Fibroblast of skin of scalp (primary cell): ENCODE measurements at regions not wholly inside any gene's neighbourhood (a gene's known extent, or its start where the extent isn't known, plus 50 kb on each side); places are given as distances from the start of the nearest gene placed in this dataset.

ENCODE experiments used
- DNase-seq: peaks from one replicate; pipeline ENCODE4 v3.0.0-alpha.2; 2013

GRCh38 chr2:216320852-216321251 is 51.4 kb downstream of the MARCHF4 start:
- DNase-seq, result peak; percentile 20

GRCh38 chr2:216319771-216320170 is 52.5 kb downstream of the MARCHF4 start:
- peak; percentile 85 for DNase-seq

- no peak for DNase-seq
These were observed 53.8 kb downstream of the MARCHF4 start for GRCh38 chr2:216318521-216318874.

GRCh38 chr2:216317831-216318520 is 54.3 kb downstream of the MARCHF4 start:
- no peak for DNase-seq

GRCh38 chr2:216316743-216317142 is 55.5 kb downstream of the MARCHF4 start:
- peak; percentile 78 for DNase-seq

GRCh38 chr2:216315802-216316603 is 56.3 kb downstream of the MARCHF4 start:
- peak; percentile 58 for DNase-seq

GRCh38 chr2:216312441-216312840 is 59.8 kb downstream of the MARCHF4 start:
- DNase-seq, result peak; percentile 32

- peak; percentile 53 for DNase-seq
These were observed 63.7 kb downstream of the MARCHF4 start for GRCh38 chr2:216308576-216308975.

- DNase-seq, result no peak
These were observed 64.8 kb downstream of the MARCHF4 start for GRCh38 chr2:216307496-216307895.

- DNase-seq, result no peak
These were observed 65.4 kb downstream of the MARCHF4 start for GRCh38 chr2:216306868-216307267.

- no peak for DNase-seq
These were observed 66.7 kb downstream of the MARCHF4 start for GRCh38 chr2:216305574-216305973.

GRCh38 chr2:216302981-216303676 is 69.2 kb downstream of the MARCHF4 start:
- peak; percentile 87 for DNase-seq

- no peak for DNase-seq
These were observed 71.4 kb downstream of the MARCHF4 start for GRCh38 chr2:216300906-216301305.

- peak; percentile 44 for DNase-seq
These were observed 72.7 kb downstream of the MARCHF4 start for GRCh38 chr2:216299588-216299987.

GRCh38 chr2:216298719-216299495 is 73.4 kb downstream of the MARCHF4 start:
- DNase-seq, result peak; percentile 88

- DNase-seq, result no peak
These were observed 75.4 kb downstream of the MARCHF4 start for GRCh38 chr2:216296856-216297255.

GRCh38 chr2:216294305-216294704 is 78.0 kb downstream of the MARCHF4 start:
- no peak for DNase-seq

- no peak for DNase-seq
These were observed 78.4 kb downstream of the MARCHF4 start for GRCh38 chr2:216293883-216294282.

GRCh38 chr2:216292886-216293301 is 79.4 kb downstream of the MARCHF4 start:
- DNase-seq, result peak; percentile 55

- no peak for DNase-seq
These were observed 79.8 kb downstream of the MARCHF4 start for GRCh38 chr2:216292475-216292874.

- no peak for DNase-seq
These were observed 82.8 kb downstream of the MARCHF4 start for GRCh38 chr2:216289470-216289869.

GRCh38 chr2:216287251-216287650 is 85.0 kb downstream of the MARCHF4 start:
- DNase-seq, result peak; percentile 86
